GM13977 (cell line): ENCODE measurements at regions not wholly inside any gene's neighbourhood (a gene's known extent, or its start where the extent isn't known, plus 50 kb on each side); places are given as distances from the start of the nearest gene placed in this dataset.

ENCODE experiments used
- DNase-seq: peaks from one replicate; pipeline ENCODE4 v3.0.0; 2012; ENCODE audit warnings: low spot score
- CTCF ChIP-seq: IDR thresholded peaks from 2 replicates; pipeline ENCODE4 v1.5.1; 2012; ENCODE audit warnings: mild to moderate bottlenecking, control low read depth; ENCODE audit not compliant: insufficient read depth; ENCODE audit errors: extremely low read depth, missing control alignments
- in situ Hi-C: fragments of 300-500 bp; cut with MboI; formaldehyde crosslinking; loops from one replicate; pipeline ENCODE4 v1.12.0; 2022; ENCODE audit warnings: low sequenced_read_pairs, low pct_unique_long_range_greater_than_20kb, mixed read lengths, inconsistent platforms; ENCODE audit not compliant: unreplicated experiment

- no peak for TF ChIP-seq CTCF
- in situ Hi-C loops = no loop called here
- no peak for DNase-seq
Observed at GRCh38 chr6:156517088-156517487, 260.1 kb upstream of the ARID1B start.

GRCh38 chr6:156515242-156515641, 261.9 kb upstream of the ARID1B start:
- in situ Hi-C loops = no loop called here
- DNase-seq = no peak
- no peak for TF ChIP-seq CTCF

DNA sequence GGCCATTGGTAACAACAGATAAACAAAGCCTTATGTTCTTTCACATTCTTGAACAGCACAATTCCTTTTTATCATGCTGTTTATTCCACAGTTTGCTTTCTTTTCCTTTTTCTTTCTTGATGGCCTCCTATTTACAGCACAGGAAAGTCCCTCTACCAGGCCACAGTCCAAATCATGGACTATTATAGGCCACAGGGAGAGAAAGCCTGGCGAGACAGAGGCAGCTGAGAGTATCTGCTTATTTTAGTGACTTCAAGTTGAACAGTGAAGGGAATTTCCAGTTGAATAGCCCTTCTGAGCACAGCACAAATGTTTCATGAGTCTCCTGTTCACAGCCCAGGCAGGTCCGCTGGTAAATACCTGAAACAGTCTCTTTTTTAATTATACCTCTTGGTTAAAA, 263.7 kb upstream of the ARID1B start:
- in situ Hi-C loops = no loop called here
- TF ChIP-seq CTCF = no peak
- no peak for DNase-seq

DNA sequence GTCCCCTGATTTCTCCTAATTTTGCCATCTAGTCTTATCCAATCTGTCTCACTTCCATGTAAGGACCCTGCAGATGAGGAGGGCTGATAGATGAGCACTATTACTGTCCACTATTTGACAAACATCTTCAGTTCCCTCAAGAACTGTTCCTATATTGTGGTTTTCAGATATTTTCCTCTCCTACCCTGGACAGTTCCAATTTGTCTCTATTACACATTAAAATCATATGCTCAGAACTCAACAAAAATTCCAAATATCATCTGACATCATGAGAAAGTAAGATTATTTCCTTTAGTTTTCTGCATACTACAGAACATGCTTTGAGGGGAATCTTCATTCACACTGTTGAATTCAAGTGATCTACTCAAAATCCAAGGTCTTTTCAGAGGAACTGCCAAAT, 265.6 kb upstream of the ARID1B start:
- no peak for TF ChIP-seq CTCF
- DNase-seq = no peak
- in situ Hi-C loops = no loop called here

- in situ Hi-C loops = no loop called here
- no peak for DNase-seq
- TF ChIP-seq CTCF = no peak
Observed at GRCh38 chr6:156511051-156511450, 266.1 kb upstream of the ARID1B start.

DNA sequence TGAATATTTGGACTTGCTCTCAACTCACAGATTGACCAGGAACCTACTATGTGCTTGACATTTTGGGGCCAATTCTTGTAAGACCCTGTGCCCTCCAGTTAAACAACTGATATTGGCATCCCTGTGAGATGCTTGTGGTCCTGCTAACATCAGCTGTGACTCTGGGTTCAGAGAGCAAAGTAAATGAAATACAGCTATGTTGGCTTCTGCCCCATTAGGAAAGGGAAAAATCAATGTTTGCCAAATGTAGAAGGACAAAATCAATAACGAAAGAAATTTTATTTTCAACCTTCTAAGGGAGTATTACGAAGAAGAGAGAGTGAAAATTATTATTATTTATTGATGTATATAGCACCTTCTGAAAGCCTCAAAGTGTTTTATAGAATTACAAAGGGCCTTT, 266.9 kb upstream of the ARID1B start:
- no peak for DNase-seq
- TF ChIP-seq CTCF = no peak
- in situ Hi-C loops = no loop called here

- in situ Hi-C loops = no loop called here
- no peak for DNase-seq
- TF ChIP-seq CTCF = no peak
Observed at GRCh38 chr6:156509496-156509895, 267.7 kb upstream of the ARID1B start.
